ENCODE measurements at regions not wholly inside any gene's neighbourhood (a gene's known extent, or its start where the extent isn't known, plus 50 kb on each side); places are given as distances from the start of the nearest gene placed in this dataset.
"Not testable (repeated sequence)": the region's sequence is repeated elsewhere in the genome, so short reads cannot be mapped to it uniquely, and the experiment has no call there.

GRCh38 chr3:32042867-32043266 is 61.3 kb downstream of the ZNF860 start:
- DNase-seq (ENCODE audit: low spot score) = not testable (repeated sequence)

GRCh38 chr3:32045091-32045915 is 61.1 kb upstream of the GPD1L start:
- peak; percentile 28 for DNase-seq (ENCODE audit: low spot score)

GRCh38 chr3:32046102-32046501 is 60.3 kb upstream of the GPD1L start:
- no peak for DNase-seq (ENCODE audit: low spot score)

GRCh38 chr3:32048487-32049182 is 57.8 kb upstream of the GPD1L start:
- no peak for DNase-seq (ENCODE audit: low spot score)

- no peak for DNase-seq (ENCODE audit: low spot score)
These were observed 56.5 kb upstream of the GPD1L start for GRCh38 chr3:32049916-32050315.

- DNase-seq (ENCODE audit: low spot score) = not testable (repeated sequence)
These were observed 54.2 kb upstream of the GPD1L start for GRCh38 chr3:32052230-32052629.

GRCh38 chr3:32052851-32053250 is 53.6 kb upstream of the GPD1L start:
- DNase-seq (ENCODE audit: low spot score) = not testable (repeated sequence)

GRCh38 chr3:32056559-32057290 is 49.7 kb upstream of the GPD1L start:
- DNase-seq (ENCODE audit: low spot score) = peak; percentile 53

All from A172 (cell line).